NAMALWA (cell line): ENCODE measurements at regions not wholly inside any gene's neighbourhood (a gene's known extent, or its start where the extent isn't known, plus 50 kb on each side); places are given as distances from the start of the nearest gene placed in this dataset.
"Not testable (repeated sequence)": the region's sequence is repeated elsewhere in the genome, so short reads cannot be mapped to it uniquely, and the experiment has no call there.

Experiments
- DNase-seq: peaks from one replicate; pipeline ENCODE4 v3.0.0-alpha.2; 2015; ENCODE audit warnings: low spot score

GRCh38 chr20:52049001-52049731 is 142.4 kb downstream of the ZFP64 start:
- DNase-seq = no peak

GRCh38 chr20:52047811-52048764 is 143.5 kb downstream of the ZFP64 start:
- DNase-seq = no peak

GRCh38 chr20:52041966-52042365 is 149.6 kb downstream of the ZFP64 start:
- no peak for DNase-seq

- no peak for DNase-seq
These were observed 151.8 kb downstream of the ZFP64 start for GRCh38 chr20:52039790-52040189.

- not testable (repeated sequence) for DNase-seq
These were observed 152.9 kb downstream of the ZFP64 start for GRCh38 chr20:52038632-52039031.

- DNase-seq = no peak
These were observed 154.2 kb downstream of the ZFP64 start for GRCh38 chr20:52037370-52037769.

GRCh38 chr20:52035977-52036376 is 155.6 kb downstream of the ZFP64 start:
- DNase-seq = no peak

- DNase-seq = no peak
These were observed 156.1 kb downstream of the ZFP64 start for GRCh38 chr20:52035498-52035897.

GRCh38 chr20:52034581-52034980 is 157.0 kb downstream of the ZFP64 start:
- no peak for DNase-seq

- DNase-seq = peak; percentile 9
These were observed 158.3 kb downstream of the ZFP64 start for GRCh38 chr20:52033313-52033712.

GRCh38 chr20:52032304-52032683 is 159.3 kb downstream of the ZFP64 start:
- not testable (repeated sequence) for DNase-seq

- DNase-seq = no peak
These were observed 159.8 kb downstream of the ZFP64 start for GRCh38 chr20:52031563-52032303.

- DNase-seq = no peak
These were observed 160.4 kb downstream of the ZFP64 start for GRCh38 chr20:52031206-52031562.

GRCh38 chr20:52029129-52029528 is 162.4 kb downstream of the ZFP64 start:
- not testable (repeated sequence) for DNase-seq

- DNase-seq = no peak
These were observed 165.6 kb downstream of the ZFP64 start for GRCh38 chr20:52025938-52026337.

- no peak for DNase-seq
These were observed 172.3 kb downstream of the ZFP64 start for GRCh38 chr20:52019313-52019712.

GRCh38 chr20:52017669-52018317 is 173.8 kb downstream of the ZFP64 start:
- DNase-seq = no peak

- no peak for DNase-seq
These were observed 175.6 kb downstream of the ZFP64 start for GRCh38 chr20:52016022-52016421.

GRCh38 chr20:52015155-52015554 is 176.4 kb downstream of the ZFP64 start:
- DNase-seq = no peak

- DNase-seq = no peak
These were observed 179.5 kb downstream of the ZFP64 start for GRCh38 chr20:52012079-52012478.

- no peak for DNase-seq
These were observed 180.5 kb downstream of the ZFP64 start for GRCh38 chr20:52011093-52011492.

GRCh38 chr20:52010541-52010940 is 181.0 kb downstream of the ZFP64 start:
- no peak for DNase-seq
